ENCODE measurements at regions not wholly inside any gene's neighbourhood (a gene's known extent, or its start where the extent isn't known, plus 50 kb on each side); places are given as distances from the start of the nearest gene placed in this dataset.

DNA sequence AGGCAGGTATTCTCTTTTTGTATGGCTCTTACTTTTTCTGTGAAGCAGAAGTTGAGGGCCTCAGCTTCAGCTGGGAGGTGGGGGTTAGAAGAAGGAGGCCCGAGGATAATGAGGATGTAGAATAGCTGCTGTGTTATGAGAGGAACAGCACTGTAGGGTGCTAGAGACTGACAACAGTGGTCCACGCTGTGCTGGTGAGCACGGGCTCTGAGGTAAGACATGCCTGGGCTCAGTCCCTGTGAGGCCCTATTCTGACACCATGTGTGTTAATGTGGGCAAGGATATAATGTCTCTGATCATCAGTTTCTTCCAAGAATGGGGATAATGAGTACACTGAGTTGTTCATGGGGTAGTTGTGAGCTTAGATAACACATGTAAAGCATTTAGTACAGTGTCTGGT lies 55.3 kb upstream of the SFRP2 start:
- H3K4me1 ChIP-seq (ENCODE audit: low read depth, poor library complexity, severe bottlenecking) = no peaks in the 10 kb centered on the region
- H3K9ac ChIP-seq = no peak overlapping the region
- no peaks in the 10 kb centered on the region for H3K36me3 ChIP-seq (ENCODE audit: insufficient read depth)
- no peak overlapping the region for H3K4me2 ChIP-seq
- H3K27me3 ChIP-seq (ENCODE audit: insufficient read depth, low read depth) = no peaks in the 10 kb centered on the region
- no peaks in the 10 kb centered on the region for H3K79me2 ChIP-seq (ENCODE audit: insufficient read depth, low read depth)
- H2AFZ ChIP-seq (ENCODE audit: low read depth) = no peak overlapping the region
- H3K4me3 ChIP-seq (IDR thresholded peaks at IDR 0.05; ENCODE audit: insufficient read depth, low read depth, low read length) = no peak overlapping the region
- no peak overlapping the region for H3K27ac ChIP-seq
- no peaks in the 10 kb centered on the region for H4K20me1 ChIP-seq (ENCODE audit: insufficient read depth)
- TF ChIP-seq, protein P1, sequence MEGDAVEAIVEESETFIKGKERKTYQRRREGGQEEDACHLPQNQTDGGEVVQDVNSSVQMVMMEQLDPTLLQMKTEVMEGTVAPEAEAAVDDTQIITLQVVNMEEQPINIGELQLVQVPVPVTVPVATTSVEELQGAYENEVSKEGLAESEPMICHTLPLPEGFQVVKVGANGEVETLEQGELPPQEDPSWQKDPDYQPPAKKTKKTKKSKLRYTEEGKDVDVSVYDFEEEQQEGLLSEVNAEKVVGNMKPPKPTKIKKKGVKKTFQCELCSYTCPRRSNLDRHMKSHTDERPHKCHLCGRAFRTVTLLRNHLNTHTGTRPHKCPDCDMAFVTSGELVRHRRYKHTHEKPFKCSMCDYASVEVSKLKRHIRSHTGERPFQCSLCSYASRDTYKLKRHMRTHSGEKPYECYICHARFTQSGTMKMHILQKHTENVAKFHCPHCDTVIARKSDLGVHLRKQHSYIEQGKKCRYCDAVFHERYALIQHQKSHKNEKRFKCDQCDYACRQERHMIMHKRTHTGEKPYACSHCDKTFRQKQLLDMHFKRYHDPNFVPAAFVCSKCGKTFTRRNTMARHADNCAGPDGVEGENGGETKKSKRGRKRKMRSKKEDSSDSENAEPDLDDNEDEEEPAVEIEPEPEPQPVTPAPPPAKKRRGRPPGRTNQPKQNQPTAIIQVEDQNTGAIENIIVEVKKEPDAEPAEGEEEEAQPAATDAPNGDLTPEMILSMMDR (conservative IDR thresholded peaks at IDR 0.05; ENCODE audit: low read depth, low read length) = no peak
